HG02840 (cell line): ENCODE measurements at regions not wholly inside any gene's neighbourhood (a gene's known extent, or its start where the extent isn't known, plus 50 kb on each side); places are given as distances from the start of the nearest gene placed in this dataset.
"Not testable (repeated sequence)": the region's sequence is repeated elsewhere in the genome, so short reads cannot be mapped to it uniquely, and the experiment has no call there.

Experiments
- ATAC-seq: cut with Tn5 transposase; IDR thresholded peaks from one replicate; pipeline ENCODE4 v1.9.1; 2021; ENCODE audit warnings: mild to moderate bottlenecking, moderate library complexity, moderate number of reproducible peaks; ENCODE audit not compliant: unreplicated experiment, low FRiP score

DNA sequence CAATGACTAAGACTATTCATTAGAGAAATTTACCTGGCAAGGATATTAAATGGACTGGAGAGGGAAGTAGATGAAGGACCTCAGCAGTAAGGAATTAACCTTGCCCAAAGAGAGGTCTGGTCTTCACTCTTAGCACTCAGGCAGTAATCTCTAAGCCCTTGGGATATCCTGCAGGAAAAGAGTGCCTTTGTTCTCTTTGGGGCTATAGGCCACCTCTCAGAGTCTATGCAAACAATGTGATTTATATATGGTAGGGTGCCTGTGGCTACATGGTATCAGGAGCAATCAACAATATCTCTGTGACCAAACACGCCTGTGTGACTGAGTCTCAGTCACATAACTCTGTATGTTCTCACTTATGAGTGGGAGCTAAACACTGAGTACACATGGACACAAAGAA, 154.7 kb upstream of the CDK1 start:
- no peak for ATAC-seq

DNA sequence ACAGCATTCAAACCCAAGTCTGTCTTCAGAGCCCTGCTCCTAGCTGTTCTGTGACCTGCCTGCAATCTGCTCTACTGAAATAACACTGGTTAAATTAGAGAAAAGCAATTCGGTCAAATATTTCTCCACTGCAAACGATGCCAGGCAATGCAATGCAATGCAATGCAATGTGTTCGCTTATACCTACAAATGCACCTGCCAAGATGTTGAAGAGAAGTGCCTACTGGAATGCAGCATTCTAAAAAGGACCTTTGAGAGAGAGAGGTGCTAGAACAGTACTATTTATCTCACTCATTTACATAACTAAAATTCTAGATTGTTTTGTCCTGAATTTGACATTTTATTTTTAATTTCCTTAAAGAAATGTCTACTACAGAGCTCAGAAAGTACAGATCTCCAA, 157.3 kb upstream of the CDK1 start:
- no peak for ATAC-seq

DNA sequence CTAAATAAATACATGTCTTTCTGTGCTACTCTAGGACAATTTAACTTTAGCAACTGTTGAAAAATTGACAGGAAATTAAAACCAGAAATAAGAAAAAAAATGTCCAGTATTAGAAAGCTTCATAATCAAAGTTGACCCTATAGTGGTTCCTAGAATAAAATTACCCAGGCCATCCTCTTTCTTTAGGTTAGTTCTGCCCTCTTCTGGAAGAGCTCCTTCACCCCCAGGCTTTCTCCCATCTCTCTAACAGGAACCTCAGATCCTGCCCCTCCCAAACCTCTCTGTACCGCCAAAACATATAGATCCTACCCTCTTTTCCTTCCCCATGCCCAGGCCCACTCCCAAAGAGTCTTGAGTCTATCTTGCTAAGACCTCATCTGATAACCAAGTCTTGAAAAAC, 159.4 kb upstream of the CDK1 start:
- no peak for ATAC-seq

DNA sequence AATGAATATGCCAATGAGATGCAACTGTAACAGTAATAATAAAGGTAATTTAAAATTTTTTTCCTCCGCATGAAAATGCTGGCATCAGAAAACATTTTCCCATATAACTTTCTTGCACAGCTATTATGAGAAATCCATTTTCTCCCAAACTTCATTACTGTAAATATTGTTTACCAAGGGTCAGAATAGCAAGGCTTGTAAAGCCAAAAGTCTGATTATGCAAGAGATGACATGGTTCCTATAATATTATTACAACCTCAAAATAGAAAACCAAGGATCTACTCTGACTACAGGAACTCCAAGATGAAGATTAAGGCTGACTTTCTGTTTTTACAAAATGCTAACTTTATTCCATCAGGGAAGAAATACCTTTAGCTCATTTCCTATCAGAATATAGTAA, 162.7 kb upstream of the CDK1 start:
- ATAC-seq: no peak

DNA sequence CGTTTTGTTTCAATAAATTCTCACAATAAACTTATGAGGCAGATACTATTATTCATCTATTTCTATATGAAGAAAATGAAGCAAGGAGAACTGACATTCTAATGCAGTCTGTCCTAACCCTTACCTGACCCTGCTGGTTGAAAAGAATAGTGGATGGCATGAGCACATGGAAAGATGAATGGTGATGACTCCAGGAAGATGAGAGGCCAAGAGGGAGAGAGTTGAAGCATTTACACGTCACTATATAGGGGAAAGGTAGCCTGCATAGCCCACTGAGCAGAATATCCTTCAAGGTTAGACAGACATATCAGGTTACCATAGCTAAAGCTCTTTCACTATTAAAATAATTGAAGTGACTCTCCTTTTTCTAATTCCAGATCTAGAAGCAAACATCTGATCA, 163.9 kb upstream of the CDK1 start:
- no peak for ATAC-seq

DNA sequence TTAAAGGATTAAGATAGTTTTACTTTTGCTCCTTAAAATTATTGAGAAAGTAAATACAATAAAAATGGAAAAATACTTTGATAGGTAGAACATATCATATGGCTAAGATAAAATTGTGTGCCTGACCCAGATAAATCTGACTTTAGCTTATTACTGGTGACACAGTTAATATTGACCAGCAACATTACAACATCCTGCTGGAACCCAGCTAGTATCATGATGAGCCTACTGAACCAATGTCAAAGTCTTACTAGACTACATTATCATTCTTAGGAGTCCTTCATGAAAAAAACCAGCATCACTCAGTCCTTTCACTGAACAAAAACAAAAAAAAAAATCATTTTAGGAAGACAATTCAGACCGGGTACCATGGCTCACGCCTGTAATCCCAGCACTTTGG, 164.8 kb upstream of the CDK1 start:
- ATAC-seq: no peak

DNA sequence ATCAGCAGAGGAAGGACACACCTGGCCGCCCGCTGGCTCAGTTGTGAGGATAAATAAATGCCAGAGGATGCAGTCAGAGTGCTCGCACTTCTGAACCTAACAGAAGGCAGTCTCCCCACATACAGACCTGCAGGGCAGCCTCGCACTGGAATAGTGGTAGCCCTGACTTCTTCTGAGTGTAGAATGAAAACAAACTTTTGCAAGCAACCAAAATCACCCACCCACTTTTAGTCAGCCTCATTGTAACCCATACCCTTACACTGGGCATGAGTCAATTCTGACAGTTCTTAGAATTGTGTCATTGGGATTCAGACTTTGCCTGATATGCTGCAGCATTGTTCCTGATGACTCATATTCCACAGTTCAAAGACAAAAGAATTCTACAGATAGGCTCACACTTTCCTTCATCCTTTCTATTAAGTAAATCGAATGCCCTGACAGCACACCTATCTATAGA, 167.0 kb upstream of the CDK1 start:
- ATAC-seq: no peak

DNA sequence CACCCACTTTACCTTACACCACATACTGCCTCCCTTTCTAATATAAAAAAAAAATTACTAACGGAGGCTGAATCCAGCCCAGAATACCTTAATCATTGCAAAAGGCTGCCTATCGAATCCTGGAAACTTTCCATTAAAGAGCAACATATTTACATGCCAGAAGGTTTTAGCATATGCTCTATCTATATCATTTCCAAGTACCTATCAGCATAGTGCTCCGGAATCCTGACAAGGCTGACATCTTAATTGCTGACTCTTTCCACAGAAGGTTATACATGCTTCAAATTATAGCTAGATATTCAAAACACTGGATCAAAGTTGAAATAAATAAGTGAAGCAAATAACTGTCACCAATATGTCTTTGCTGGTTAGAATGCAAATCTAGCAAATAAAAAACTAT, 170.9 kb upstream of the CDK1 start:
- ATAC-seq: no peak

DNA sequence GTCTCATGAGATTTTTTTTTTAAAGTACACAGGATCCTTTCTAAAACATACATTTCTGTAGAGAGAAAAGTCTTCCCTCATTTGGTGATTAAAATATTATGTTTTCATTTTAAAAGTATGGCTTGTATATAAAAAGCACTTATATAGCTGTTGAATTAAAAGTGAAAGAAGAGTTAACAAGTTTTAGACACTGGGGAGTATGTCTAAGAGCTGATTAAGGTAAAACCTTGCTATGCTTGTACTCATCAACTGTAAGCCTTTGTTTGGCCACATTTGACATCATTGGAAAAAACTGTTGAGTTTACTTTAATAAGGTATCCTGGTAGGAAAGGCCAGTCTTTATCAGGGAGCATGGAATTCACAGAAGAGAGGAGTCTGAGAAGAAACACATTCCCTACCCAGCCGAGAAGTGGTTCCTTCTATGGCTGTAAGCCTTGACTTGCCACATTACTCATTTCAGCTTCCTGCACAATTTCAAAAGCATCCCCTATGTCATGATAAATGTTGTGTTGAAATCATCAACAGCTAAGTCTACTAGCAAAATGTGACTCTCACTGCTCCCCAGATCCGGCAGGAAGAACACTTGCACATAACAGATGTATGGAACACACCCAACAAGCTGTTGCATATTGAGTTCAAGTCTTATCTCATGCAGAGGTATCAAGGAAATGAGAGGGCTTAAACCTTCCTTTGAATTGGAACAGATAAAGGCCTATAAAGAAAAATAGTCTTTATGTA, 171.8 kb upstream of the CDK1 start:
- ATAC-seq: no peak

DNA sequence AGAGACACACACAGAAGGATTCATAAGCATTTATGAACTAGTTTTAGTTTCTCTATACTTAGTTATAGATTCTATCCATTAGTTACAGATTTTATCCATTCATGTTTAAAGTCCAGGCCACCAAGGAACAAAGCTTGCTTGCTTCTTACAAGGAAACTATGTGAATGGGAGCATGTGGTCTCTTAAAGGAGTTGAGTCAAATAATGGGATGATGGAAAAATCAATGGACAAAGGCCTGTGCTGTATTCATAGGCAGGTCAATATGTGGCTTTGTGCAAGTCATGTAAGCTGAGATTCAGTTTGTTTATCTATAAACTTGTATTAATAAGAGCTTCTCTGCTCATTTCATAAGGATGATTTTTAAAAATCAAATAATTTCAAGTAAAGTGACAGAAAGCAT, 172.8 kb upstream of the CDK1 start:
- ATAC-seq: no peak

DNA sequence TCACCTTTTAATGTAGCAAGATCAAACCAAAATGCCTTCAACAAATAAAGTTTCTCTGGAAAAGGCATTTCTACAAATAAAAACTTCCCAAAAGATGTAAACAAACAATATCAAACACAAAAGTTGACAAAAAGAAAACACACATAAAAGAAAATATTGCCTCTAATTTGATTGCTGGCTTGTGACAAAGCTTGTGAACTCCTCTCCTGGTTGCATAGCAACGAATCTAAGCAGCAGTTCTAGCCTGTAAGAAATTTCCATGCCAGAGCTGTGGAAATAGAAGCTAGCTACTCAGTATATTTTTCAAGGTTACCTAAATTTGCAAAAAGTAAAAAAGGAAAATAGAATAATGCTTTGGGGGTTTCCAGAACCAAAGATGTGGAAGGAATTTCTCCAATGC, 173.9 kb upstream of the CDK1 start:
- no peak for ATAC-seq

DNA sequence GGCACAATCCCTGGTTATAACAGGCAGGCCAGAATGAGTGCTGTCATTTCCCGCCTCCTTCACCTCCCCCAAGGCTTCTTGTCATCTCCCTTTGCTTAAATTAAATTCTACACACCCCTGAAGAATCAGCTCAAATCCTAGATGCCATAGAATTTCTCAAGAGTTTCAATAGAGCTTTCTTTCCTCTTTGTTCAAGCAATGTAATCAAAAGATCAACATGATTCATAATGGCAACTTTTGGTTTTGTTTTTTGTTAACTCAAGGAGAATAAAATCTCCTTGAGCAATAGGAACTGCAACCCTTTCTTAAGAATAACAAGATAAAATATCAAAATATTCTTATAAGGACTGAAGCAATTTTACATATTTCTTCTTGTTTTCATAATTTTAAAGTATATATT, 180.8 kb upstream of the CDK1 start:
- ATAC-seq: no peak

DNA sequence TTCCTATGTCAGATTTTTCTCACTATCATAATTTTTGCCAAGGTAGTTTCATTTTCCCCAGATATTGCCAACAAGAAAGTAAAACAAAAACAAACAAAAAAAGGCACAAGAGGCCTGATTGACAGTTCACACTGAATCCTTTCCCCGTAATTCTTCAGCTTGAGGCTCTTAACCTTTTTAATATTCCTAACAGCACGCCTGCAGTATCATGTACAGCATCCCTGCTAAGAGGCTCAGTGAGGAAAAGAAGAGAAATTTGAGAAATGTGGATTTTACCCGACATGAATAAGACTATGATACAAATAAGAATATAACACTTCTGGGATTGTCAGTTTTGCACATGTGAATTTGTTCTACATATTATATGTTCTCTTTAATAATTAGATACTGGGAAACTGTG, 182.4 kb upstream of the CDK1 start:
- no peak for ATAC-seq

DNA sequence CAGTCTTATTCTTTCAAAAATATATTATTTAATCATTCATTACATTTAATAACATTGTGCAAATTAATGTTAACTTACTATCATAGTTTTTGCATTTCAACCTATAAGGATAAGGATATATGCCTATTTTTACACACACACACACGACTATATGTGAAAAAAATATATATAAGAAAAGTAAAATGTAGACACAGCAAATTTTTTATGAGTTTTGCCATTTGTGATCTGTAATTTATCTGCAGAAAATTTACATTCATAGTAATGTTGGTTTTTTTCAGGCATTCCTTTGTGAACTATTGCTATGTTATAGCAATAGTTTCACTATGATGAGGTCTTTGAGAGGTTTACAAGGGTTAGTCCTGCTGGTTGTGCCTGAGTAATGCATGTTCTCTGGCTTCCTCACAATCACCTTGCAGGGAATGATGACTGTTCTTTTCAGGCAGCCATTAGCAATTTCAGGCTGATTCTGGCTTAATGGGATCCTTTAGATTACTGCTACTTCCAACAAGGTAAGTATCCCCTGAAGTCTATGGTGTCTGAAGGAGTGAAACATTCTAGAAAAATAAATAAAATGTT, 183.7 kb upstream of the CDK1 start:
- no peak for ATAC-seq

DNA sequence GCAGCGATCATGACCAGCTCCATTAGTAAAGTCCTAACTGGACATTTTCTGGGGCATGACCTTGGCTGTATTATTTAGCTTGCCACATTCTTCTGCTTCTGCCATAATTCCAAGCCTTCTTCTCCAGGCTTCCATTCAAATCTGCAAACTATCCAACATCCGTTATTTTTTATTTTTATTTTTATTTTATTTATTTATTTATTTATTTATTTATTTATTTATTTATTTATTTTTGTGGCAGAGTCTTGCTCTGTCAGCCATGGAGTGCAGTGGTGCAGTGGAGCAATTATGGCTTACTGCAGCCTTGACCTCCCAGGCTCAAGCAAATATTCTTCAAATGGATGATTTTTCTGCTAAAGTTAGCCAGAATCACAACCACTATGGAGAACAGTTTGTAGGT, 187.2 kb upstream of the CDK1 start:
- no peak for ATAC-seq

DNA sequence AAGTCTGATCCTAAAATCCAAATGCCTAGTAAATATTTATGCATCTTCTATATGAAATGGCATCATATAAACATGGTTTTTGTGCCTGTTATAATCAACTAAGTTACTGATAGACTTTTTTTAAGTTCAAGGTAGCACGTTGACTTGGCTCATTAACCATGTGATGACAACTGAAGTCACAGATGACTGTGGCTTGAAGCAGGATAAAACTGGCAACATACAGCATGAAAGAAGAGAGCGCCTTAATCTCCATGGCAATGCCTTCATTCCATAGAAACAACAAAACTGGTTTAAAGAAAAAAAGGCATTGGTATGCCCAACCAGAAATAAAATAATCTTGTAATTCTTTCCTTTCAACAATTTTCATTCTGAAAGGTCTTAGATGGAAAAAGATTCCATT, 188.9 kb upstream of the CDK1 start:
- no peak for ATAC-seq

DNA sequence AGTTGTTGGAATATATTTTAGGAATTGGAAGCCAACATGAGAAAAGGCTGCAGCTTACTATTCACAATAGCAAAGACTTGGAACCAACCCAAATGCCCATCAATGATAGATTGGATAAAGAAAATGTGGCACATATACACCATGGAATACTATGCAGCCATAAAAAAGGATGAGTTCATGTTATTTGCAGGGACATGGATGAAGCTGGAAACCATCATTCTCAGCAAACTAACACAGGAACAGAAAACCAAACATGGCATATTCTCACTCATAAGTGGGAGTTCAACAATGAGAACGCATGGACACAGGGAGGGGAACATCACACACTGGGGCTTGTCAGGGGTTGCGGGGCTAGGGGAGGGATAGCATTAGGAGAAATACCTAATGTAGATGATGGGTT, 192.1 kb upstream of the ANK3 start:
- not testable (repeated sequence) for ATAC-seq

DNA sequence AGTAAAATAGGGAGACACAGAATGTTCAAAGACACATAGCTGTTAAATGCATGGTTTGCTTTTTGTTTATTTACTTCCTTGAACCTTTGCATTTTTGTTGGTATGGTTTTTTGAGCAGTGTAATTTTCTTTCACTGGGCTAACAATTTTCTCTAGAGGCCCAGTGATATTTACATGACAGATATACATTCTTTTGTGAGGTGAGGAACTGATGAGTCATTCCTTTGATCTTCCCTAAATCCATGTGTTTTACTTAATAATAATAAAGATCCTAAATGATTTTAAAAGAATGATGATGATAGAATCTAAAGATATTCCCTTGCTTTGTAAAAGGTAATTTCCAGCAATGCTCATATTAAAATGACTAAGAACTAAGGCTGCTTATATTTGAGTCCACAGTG, 188.5 kb upstream of the ANK3 start:
- no peak for ATAC-seq

DNA sequence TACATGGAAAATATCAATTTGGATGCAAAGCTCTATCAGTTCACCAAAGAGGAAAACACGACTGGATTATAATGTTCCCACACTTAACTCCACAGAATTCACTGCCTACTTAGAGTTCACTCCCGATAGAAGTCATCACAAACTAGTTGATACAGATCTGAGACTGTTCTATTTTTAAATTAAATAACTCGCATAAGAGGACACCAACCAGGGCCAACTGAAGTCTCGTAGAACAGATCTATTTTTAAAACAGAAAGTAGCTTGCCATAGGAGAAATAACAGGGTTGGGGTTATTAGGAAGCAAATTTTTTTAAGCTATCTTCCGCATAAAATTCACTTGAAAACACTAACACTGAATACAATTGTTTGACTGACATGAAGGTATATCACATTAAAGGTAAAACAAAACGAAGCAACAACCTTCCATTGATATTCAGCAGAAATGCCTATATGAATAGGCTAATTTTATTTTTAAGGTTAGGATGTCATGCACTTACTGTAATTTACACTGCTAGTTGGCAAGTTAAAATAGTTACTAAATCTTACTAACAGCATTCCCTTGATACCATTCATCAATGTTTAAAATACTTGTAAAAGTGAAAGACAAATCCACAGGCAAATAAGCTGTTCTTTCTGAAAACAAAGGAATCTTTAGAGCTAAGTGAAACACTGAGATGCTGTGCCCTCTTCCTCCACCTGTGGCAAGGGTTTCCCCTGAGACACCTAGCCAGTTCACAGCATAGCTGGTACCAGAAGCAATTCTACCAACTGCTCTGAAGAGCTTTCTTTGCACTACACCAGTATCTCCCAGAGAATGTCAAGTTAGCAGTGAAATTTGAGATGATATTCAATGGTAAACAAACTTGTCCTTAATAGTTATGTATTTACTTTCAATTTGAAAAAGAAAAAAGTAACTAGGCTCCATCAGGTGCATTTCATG, 186.7 kb upstream of the ANK3 start:
- no peak for ATAC-seq

DNA sequence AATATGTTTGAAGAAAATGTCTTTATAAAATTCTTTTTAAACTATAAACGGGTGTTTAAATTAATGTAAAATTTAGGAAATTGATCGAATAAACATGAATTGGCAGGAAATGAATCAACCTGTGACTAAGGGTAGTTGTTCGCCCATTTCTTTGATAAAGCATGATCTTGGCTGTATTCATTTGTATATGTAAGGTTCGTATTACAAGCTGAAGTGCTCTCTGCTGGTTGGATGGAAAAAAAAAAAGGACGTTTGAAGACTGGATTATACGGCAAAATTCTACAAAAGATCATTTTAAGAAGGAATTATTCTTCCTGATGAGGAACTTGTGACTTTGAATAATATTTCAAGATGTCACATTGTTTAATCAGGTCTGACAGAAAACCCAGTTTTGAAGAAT, 185.4 kb upstream of the ANK3 start:
- ATAC-seq: no peak

DNA sequence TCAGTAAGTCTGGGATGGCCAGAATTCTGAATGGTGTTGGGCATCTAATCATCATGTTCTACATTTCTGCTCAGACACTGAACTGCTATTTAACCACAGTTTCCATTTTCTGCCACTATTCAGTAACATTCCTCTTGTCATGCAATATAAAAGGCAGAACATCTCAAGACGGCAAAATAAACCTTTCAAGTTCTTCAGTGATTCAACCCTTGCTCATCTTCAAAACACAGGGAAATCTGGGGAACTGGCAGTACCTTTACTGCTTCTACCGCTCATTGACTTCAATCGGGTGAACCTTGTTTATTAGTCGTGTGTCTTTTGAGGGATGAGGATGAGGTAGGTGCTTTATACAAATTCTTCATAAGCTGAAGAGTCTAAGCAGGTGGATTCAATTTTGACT, 184.7 kb upstream of the ANK3 start:
- no peak for ATAC-seq

DNA sequence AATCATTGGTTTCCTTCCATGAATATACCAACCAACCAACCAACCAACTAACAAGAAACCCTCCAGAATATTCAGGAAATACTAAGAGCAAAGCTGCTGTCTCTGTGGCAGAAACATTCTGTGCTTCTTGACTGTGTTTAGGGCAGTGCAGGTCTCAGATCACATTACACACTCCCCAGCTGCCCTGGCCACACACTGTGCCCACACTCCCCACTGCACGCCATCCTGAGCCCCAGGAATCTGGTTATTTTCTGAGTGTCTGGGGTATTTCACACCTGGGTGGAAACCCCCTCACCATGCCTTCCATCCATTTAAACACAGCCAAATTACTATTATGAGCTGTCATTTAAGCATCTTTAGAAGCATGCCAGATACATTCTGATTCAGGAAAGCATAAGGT, 183.7 kb upstream of the ANK3 start:
- no peak for ATAC-seq
